IPS DF 6.9 (cell line): ENCODE measurements at regions not wholly inside any gene's neighbourhood (a gene's known extent, or its start where the extent isn't known, plus 50 kb on each side); places are given as distances from the start of the nearest gene placed in this dataset.

Source experiments
- DNase-seq: peaks from one replicate; pipeline ENCODE4 v3.0.0-alpha.2; 2013; ENCODE audit warnings: low read depth, low spot score
- H3K27ac ChIP-seq: one replicate; pipeline ENCODE4 v1.5.1; 2013; ENCODE audit warnings: low read length, control low read depth
- H3K27me3 ChIP-seq: 2 replicates; pipeline ENCODE4 v1.6.1; 2013; ENCODE audit warnings: mild to moderate bottlenecking, low read length; ENCODE audit not compliant: control insufficient read depth, insufficient read depth
- H3K36me3 ChIP-seq: 2 replicates; pipeline ENCODE4 v1.6.1; 2013; ENCODE audit warnings: low read length; ENCODE audit not compliant: control insufficient read depth, insufficient read depth
- H3K4me1 ChIP-seq: 2 replicates; pipeline ENCODE4 v1.6.1; 2013; ENCODE audit warnings: low read length; ENCODE audit not compliant: control insufficient read depth, insufficient read depth
- H3K4me3 ChIP-seq: 2 replicates; pipeline ENCODE4 v1.5.1; 2013; ENCODE audit warnings: mild to moderate bottlenecking, low read length
- H3K9me3 ChIP-seq: 2 replicates; pipeline ENCODE4 v1.6.1; 2013; ENCODE audit warnings: low read length, inconsistent platforms; ENCODE audit not compliant: control insufficient read depth, insufficient read depth
- WGBS: extraction: QIAGEN DNeasy Blood & Tissue Kit; methylation state at CpG from one replicate; pipeline ENCODE4 v1.1.7; 2013; ENCODE audit warnings: mixed read lengths, missing lambda C conversion rate; ENCODE audit not compliant: insufficient read length, insufficient coverage; 5-methylcytosine and 5-hydroxymethylcytosine counted together

GRCh38 chr1:83773059-83773458 is 225.9 kb downstream of the TTLL7 start:
- H3K36me3 ChIP-seq, result no peaks in the 10 kb centered on the region
- H3K9me3 ChIP-seq, result no peaks in the 10 kb centered on the region
- DNase-seq, result no peak
- H3K4me3 ChIP-seq, result no peak overlapping the region
- H3K4me1 ChIP-seq, result no peaks in the 10 kb centered on the region
- no peak overlapping the region for H3K27ac ChIP-seq
- H3K27me3 ChIP-seq, result no peaks in the 10 kb centered on the region
- no CpG with 5 or more reads among the region's 4 CpGs for WGBS

- Histone ChIP-seq H3K4me3 (no peak overlapping the region), H3K27me3 (no peaks in the 10 kb centered on the region), H3K36me3 (no peaks in the 10 kb centered on the region)
Measured at GRCh38 chr1:83770319-83770661, 228.6 kb downstream of the TTLL7 start.

GRCh38 chr1:83769594-83770318 is 229.2 kb downstream of the TTLL7 start:
- H3K27me3 ChIP-seq, result no peaks in the 10 kb centered on the region
- no peaks in the 10 kb centered on the region for H3K4me1 ChIP-seq
- no peaks in the 10 kb centered on the region for H3K9me3 ChIP-seq
- H3K4me3 ChIP-seq, result no peak overlapping the region
- H3K27ac ChIP-seq, result no peak overlapping the region
- DNase-seq, result no peak
- no CpG with 5 or more reads among the region's 3 CpGs for WGBS
- no peaks in the 10 kb centered on the region for H3K36me3 ChIP-seq

More at GRCh38 chr1:83770319-83770661, 228.6 kb downstream of the TTLL7 start:
- Histone ChIP-seq H3K4me1 (no peaks in the 10 kb centered on the region), H3K9me3 (no peaks in the 10 kb centered on the region), H3K27ac (no peak overlapping the region)
- DNase-seq, result no peak

- Histone ChIP-seq H3K9me3 (no peaks in the 10 kb centered on the region), H3K4me1 (no peaks in the 10 kb centered on the region), H3K4me3 (no peak overlapping the region), H3K36me3 (no peaks in the 10 kb centered on the region), H3K27ac (no peak overlapping the region), H3K27me3 (no peaks in the 10 kb centered on the region)
- no CpG with 5 or more reads among the region's 3 CpGs for WGBS
- no peak for DNase-seq
Measured at GRCh38 chr1:83769072-83769471, 229.9 kb downstream of the TTLL7 start.

- Histone ChIP-seq H3K27me3 (no peaks in the 10 kb centered on the region), H3K4me3 (no peak overlapping the region)
Measured at GRCh38 chr1:83766241-83766691, 232.7 kb downstream of the TTLL7 start.

GRCh38 chr1:83765125-83765524 is 233.8 kb downstream of the TTLL7 start:
- Histone ChIP-seq H3K4me1 (no peaks in the 10 kb centered on the region), H3K27me3 (no peaks in the 10 kb centered on the region), H3K27ac (no peak overlapping the region), H3K4me3 (no peak overlapping the region), H3K36me3 (no peaks in the 10 kb centered on the region), H3K9me3 (no peaks in the 10 kb centered on the region)
- no CpG with 5 or more reads among the region's 3 CpGs for WGBS
- no peak for DNase-seq

More at GRCh38 chr1:83766241-83766691, 232.7 kb downstream of the TTLL7 start:
- Histone ChIP-seq H3K4me1 (no peaks in the 10 kb centered on the region), H3K27ac (no peak overlapping the region), H3K9me3 (no peaks in the 10 kb centered on the region), H3K36me3 (no peaks in the 10 kb centered on the region)
- no CpG with 5 or more reads among the region's 1 CpG for WGBS
- no peak for DNase-seq

- no peaks in the 10 kb centered on the region for H3K27me3 ChIP-seq
Measured at GRCh38 chr1:83764209-83764608, 234.7 kb downstream of the TTLL7 start.

GRCh38 chr1:83763361-83764095 is 235.4 kb downstream of the TTLL7 start:
- DNase-seq, result no peak
- no peaks in the 10 kb centered on the region for H3K4me1 ChIP-seq
- no peak overlapping the region for H3K4me3 ChIP-seq
- no peaks in the 10 kb centered on the region for H3K27me3 ChIP-seq
- WGBS, result no CpG with 5 or more reads among the region's 6 CpGs
- H3K36me3 ChIP-seq, result no peaks in the 10 kb centered on the region
- H3K27ac ChIP-seq, result no peak overlapping the region
- H3K9me3 ChIP-seq, result no peaks in the 10 kb centered on the region

More at GRCh38 chr1:83764209-83764608, 234.7 kb downstream of the TTLL7 start:
- H3K27ac ChIP-seq, result no peak overlapping the region
- H3K36me3 ChIP-seq, result no peaks in the 10 kb centered on the region
- no CpG with 5 or more reads among the region's 2 CpGs for WGBS
- H3K4me1 ChIP-seq, result no peaks in the 10 kb centered on the region
- DNase-seq, result no peak
- H3K9me3 ChIP-seq, result no peaks in the 10 kb centered on the region
- no peak overlapping the region for H3K4me3 ChIP-seq

GRCh38 chr1:83762416-83762815 is 236.5 kb downstream of the TTLL7 start:
- Histone ChIP-seq H3K9me3 (no peaks in the 10 kb centered on the region), H3K4me3 (no peak overlapping the region)

GRCh38 chr1:83762039-83762365 is 236.9 kb downstream of the TTLL7 start:
- Histone ChIP-seq H3K4me1 (no peaks in the 10 kb centered on the region), H3K27me3 (no peaks in the 10 kb centered on the region), H3K36me3 (no peaks in the 10 kb centered on the region), H3K27ac (no peak overlapping the region), H3K9me3 (no peaks in the 10 kb centered on the region), H3K4me3 (no peak overlapping the region)
- WGBS, result no CpG with 5 or more reads among the region's 3 CpGs
- no peak for DNase-seq

More at GRCh38 chr1:83762416-83762815, 236.5 kb downstream of the TTLL7 start:
- Histone ChIP-seq H3K27ac (no peak overlapping the region), H3K36me3 (no peaks in the 10 kb centered on the region), H3K27me3 (no peaks in the 10 kb centered on the region), H3K4me1 (no peaks in the 10 kb centered on the region)
- DNase-seq, result no peak
- no CpG with 5 or more reads among the region's 5 CpGs for WGBS
